ENCODE measurements at regions not wholly inside any gene's neighbourhood (a gene's known extent, or its start where the extent isn't known, plus 50 kb on each side); places are given as distances from the start of the nearest gene placed in this dataset.

DNA sequence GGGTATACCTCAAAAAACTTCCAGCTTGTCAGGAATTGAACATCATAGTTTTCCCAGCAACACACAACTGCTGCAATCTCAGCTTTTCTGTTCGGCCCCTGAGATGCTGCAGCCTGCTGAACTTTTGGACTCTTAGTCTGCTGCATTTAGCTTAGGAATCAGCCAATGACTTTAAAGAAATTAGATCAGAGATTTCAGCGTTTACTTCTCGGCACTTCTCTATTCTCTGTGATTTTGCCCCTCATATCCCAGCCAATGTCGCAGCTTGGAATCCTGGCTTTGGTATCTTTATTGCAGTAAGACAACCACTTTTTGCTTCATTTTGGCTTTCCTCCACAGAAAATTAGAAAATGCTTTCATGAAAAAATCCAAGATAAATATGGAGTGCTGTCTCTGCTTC is 86.3 kb upstream of the MCTP2 start:
- dilution Hi-C loops (cut with HindIII; ENCODE audit: low sequenced_read_pairs, unreplicated experiment), result no loop called here
- Histone ChIP-seq H3K27me3 (ENCODE audit: control insufficient read depth, insufficient read depth, low read length) (no peaks in the 10 kb centered on the region), H3K9me1 (ENCODE audit: insufficient read depth, low read length) (no peaks in the 10 kb centered on the region), H4K8ac (ENCODE audit: low read depth in 2 of 2, low read length in 2 of 2) (no peak overlapping the region), H3K4me3 (ENCODE audit: insufficient read depth, low read depth, low read length) (no peak overlapping the region), H3K36me3 (ENCODE audit: control insufficient read depth, insufficient read depth, low read length) (no peaks in the 10 kb centered on the region), H3K27ac (ENCODE audit: insufficient read depth, low read length) (no peak overlapping the region), H3K18ac (ENCODE audit: low read depth, low read length) (no peak overlapping the region), H3K23ac (ENCODE audit: low read depth, low read length) (no peak overlapping the region), H2BK120ac (ENCODE audit: low read depth, low read length) (no peak overlapping the region), H2BK5ac (ENCODE audit: low read depth, low read length, poor library complexity, severe bottlenecking) (no peak overlapping the region), H2BK15ac (ENCODE audit: low read depth, low read length) (no peak overlapping the region), H3K56ac (ENCODE audit: extremely low read depth, insufficient read depth, low read length) (no peak overlapping the region), H3K4me1 (ENCODE audit: control insufficient read depth, insufficient read depth, low read length) (no peaks in the 10 kb centered on the region), H4K91ac (ENCODE audit: insufficient read depth, low read depth, low read length) (no peak overlapping the region), H3K9me3 (ENCODE audit: control insufficient read depth, insufficient read depth, low read length) (no peaks in the 10 kb centered on the region), H2AK5ac (ENCODE audit: low read depth, low read length) (no peak overlapping the region), H3K79me1 (ENCODE audit: low read depth in 1 of 2, low read length in 2 of 2) (no peaks in the 10 kb centered on the region), H3K4ac (ENCODE audit: low read depth, low read length) (no peak overlapping the region), H2AK9ac (replicated peaks; ENCODE audit: low read depth, low read length, poor library complexity) (no peak overlapping the region), H2BK20ac (ENCODE audit: low read depth, low read length) (no peak overlapping the region), H4K5ac (ENCODE audit: low read depth, low read length) (no peak overlapping the region), H3K9ac (ENCODE audit: low read depth, low read length) (no peak overlapping the region), H2AFZ (replicated peaks; ENCODE audit: low read length, poor library complexity) (no peak overlapping the region), H4K20me1 (ENCODE audit: insufficient read depth, low read length) (no peaks in the 10 kb centered on the region), H3K4me2 (ENCODE audit: low read depth, low read length) (no peak overlapping the region), H3K14ac (replicated peaks; ENCODE audit: low read depth, low read length) (no peak overlapping the region)
- ATAC-seq (ENCODE audit: low read depth) (no peak), DNase-seq (no peak)
- intact Hi-C loops (cut with micrococcal nuclease), result no loop called here
- ChIA-PET CTCF (interaction anchor here (0.8 to 1.0 kb wide), 3 partner anchors 10 to 19 kb away, joined by 3 read pairs; no protein-coding TSS in a partner anchor), POLR2A (ENCODE audit: unreplicated experiment) (no interaction called here)
- BruUV-seq (replicated peaks), result no TSS peak
- no peak for TF ChIP-seq FOS (IDR thresholded peaks at IDR 0.05; ENCODE audit: low read depth, low read length)
- no peak for TF ChIP-seq CTCF (conservative IDR thresholded peaks at IDR 0.05; ENCODE audit: low read depth, low read length)
- no peak for TF ChIP-seq MAZ (IDR thresholded peaks at IDR 0.05; ENCODE audit: borderline replicate concordance, low read depth, low read length)
- no peak for TF ChIP-seq RAD21 (IDR thresholded peaks at IDR 0.05; ENCODE audit: low read length)
- no peak for TF ChIP-seq BHLHE40 (IDR thresholded peaks at IDR 0.05; ENCODE audit: low read depth, low read length)
- TF ChIP-seq NFE2L2 (IDR thresholded peaks at IDR 0.05; ENCODE audit: low read depth, low read length), result no peak
- no peak for TF ChIP-seq RCOR1 (IDR thresholded peaks at IDR 0.05; ENCODE audit: insufficient replicate concordance, low read length)
- no peak for TF ChIP-seq POLR2A (IDR thresholded peaks at IDR 0.05; ENCODE audit: low read depth, low read length)
- no peak for TF ChIP-seq MAFK (IDR thresholded peaks at IDR 0.05; ENCODE audit: low read depth, low read length)
- no CpG with 5 or more reads among the region's 4 CpGs for WGBS, 2 experiments (ENCODE audit: extremely low coverage in 2 of 2, insufficient read length in 1 of 2)
- in situ Hi-C loops (cut with MboI; ENCODE audit: low sequenced_read_pairs), result no loop called here
